ENCODE measurements at regions not wholly inside any gene's neighbourhood (a gene's known extent, or its start where the extent isn't known, plus 50 kb on each side); places are given as distances from the start of the nearest gene placed in this dataset.

GRCh38 chr2:145460112-145460511 lies 940.2 kb upstream of the ZEB2 start:
- no peak overlapping the region for H3K27ac Mint-ChIP-seq (ENCODE audit: unreplicated experiment)
- TF ChIP-seq CTCF (IDR thresholded peaks at IDR 0.05), result no peak
- peaks cover 2% of the 10 kb centered on the region for H3K4me1 Mint-ChIP-seq (ENCODE audit: unreplicated experiment)
- peaks cover 12% of the 10 kb centered on the region for H3K9me3 Mint-ChIP-seq (ENCODE audit: unreplicated experiment)
- no peak overlapping the region for H3K4me3 Mint-ChIP-seq (ENCODE audit: unreplicated experiment)
- no peak for DNase-seq (ENCODE audit: extremely low spot score, unreplicated experiment)
- peaks cover 3% of the 10 kb centered on the region for H3K36me3 Mint-ChIP-seq (ENCODE audit: unreplicated experiment)
- H3K27me3 Mint-ChIP-seq (ENCODE audit: unreplicated experiment), result no peaks in the 10 kb centered on the region

- Mint-ChIP-seq H3K9me3 (ENCODE audit: unreplicated experiment) (peaks cover 4% of the 10 kb centered on the region), H3K4me1 (ENCODE audit: unreplicated experiment) (no peaks in the 10 kb centered on the region), H3K27ac (ENCODE audit: unreplicated experiment) (no peak overlapping the region), H3K4me3 (ENCODE audit: unreplicated experiment) (no peak overlapping the region), H3K27me3 (ENCODE audit: unreplicated experiment) (no peaks in the 10 kb centered on the region), H3K36me3 (ENCODE audit: unreplicated experiment) (no peaks in the 10 kb centered on the region)
- DNase-seq (ENCODE audit: extremely low spot score, unreplicated experiment), result no peak
- TF ChIP-seq CTCF (IDR thresholded peaks at IDR 0.05), result peak; percentile 13
Observed at GRCh38 chr2:145431181-145431951, 911.4 kb upstream of the ZEB2 start.

GRCh38 chr2:145423809-145424208 lies 903.9 kb upstream of the ZEB2 start:
- DNase-seq (ENCODE audit: extremely low spot score, unreplicated experiment), result no peak
- TF ChIP-seq CTCF (IDR thresholded peaks at IDR 0.05), result no peak
- Mint-ChIP-seq H3K4me1 (ENCODE audit: unreplicated experiment) (no peaks in the 10 kb centered on the region), H3K27me3 (ENCODE audit: unreplicated experiment) (no peaks in the 10 kb centered on the region), H3K9me3 (ENCODE audit: unreplicated experiment) (peaks cover 23% of the 10 kb centered on the region), H3K27ac (ENCODE audit: unreplicated experiment) (no peak overlapping the region), H3K4me3 (ENCODE audit: unreplicated experiment) (no peak overlapping the region), H3K36me3 (ENCODE audit: unreplicated experiment) (peaks cover 5% of the 10 kb centered on the region)

- DNase-seq (ENCODE audit: extremely low spot score, unreplicated experiment), result no peak
- Mint-ChIP-seq H3K4me1 (ENCODE audit: unreplicated experiment) (no peaks in the 10 kb centered on the region), H3K27ac (ENCODE audit: unreplicated experiment) (no peak overlapping the region), H3K36me3 (ENCODE audit: unreplicated experiment) (peaks cover 5% of the 10 kb centered on the region), H3K27me3 (ENCODE audit: unreplicated experiment) (no peaks in the 10 kb centered on the region), H3K4me3 (ENCODE audit: unreplicated experiment) (no peak overlapping the region), H3K9me3 (ENCODE audit: unreplicated experiment) (peaks cover 23% of the 10 kb centered on the region)
- no peak for TF ChIP-seq CTCF (IDR thresholded peaks at IDR 0.05)
Observed at GRCh38 chr2:145422576-145422975, 902.7 kb upstream of the ZEB2 start.

- no peak for DNase-seq (ENCODE audit: extremely low spot score, unreplicated experiment)
- H3K27me3 Mint-ChIP-seq (ENCODE audit: unreplicated experiment), result no peaks in the 10 kb centered on the region
- H3K27ac Mint-ChIP-seq (ENCODE audit: unreplicated experiment), result no peak overlapping the region
- peaks cover 25% of the 10 kb centered on the region for H3K9me3 Mint-ChIP-seq (ENCODE audit: unreplicated experiment)
- no peak for TF ChIP-seq CTCF (IDR thresholded peaks at IDR 0.05)
- H3K4me3 Mint-ChIP-seq (ENCODE audit: unreplicated experiment), result no peak overlapping the region
- H3K4me1 Mint-ChIP-seq (ENCODE audit: unreplicated experiment), result no peaks in the 10 kb centered on the region
- peaks cover 5% of the 10 kb centered on the region for H3K36me3 Mint-ChIP-seq (ENCODE audit: unreplicated experiment)
Observed at GRCh38 chr2:145421841-145422240, 901.9 kb upstream of the ZEB2 start.

All from osteocyte (in vitro differentiated cells).